ENCODE measurements at regions not wholly inside any gene's neighbourhood (a gene's known extent, or its start where the extent isn't known, plus 50 kb on each side); places are given as distances from the start of the nearest gene placed in this dataset.

GRCh38 chr13:107461751-107462150, 753.6 kb downstream of the LIG4 start:
- H3K4me1 ChIP-seq (ENCODE audit: control insufficient read depth, extremely low read depth, insufficient read depth, low read length) = peaks cover 18% of the 10 kb centered on the region
- no peaks in the 10 kb centered on the region for H3K79me2 ChIP-seq (ENCODE audit: control insufficient read depth, insufficient read depth, low read length)
- H3K9me3 ChIP-seq (replicated peaks; ENCODE audit: control insufficient read depth, insufficient read depth, low read length) = no peaks in the 10 kb centered on the region
- no peak overlapping the region for H3K4me3 ChIP-seq (replicated peaks in 1 of 3; ENCODE audit: insufficient read depth in 1 of 3, low read depth in 1 of 3, low read length in 3 of 3)
- BruUV-seq (replicated peaks) = no TSS peak
- no peaks in the 10 kb centered on the region for H3K27me3 ChIP-seq (ENCODE audit: control insufficient read depth in 2 of 2, insufficient read depth in 2 of 2, low read length in 2 of 2)
- no peak overlapping the region for H3K4me2 ChIP-seq (ENCODE audit: insufficient read depth, low read length)
- FAIRE-seq (no peak), DNase-seq (ENCODE audit: low read depth, low spot score) (peak; percentile 66)
- no peak overlapping the region for H2AFZ ChIP-seq (ENCODE audit: low read depth, low read length)
- ChIA-PET CTCF (interaction anchor here (1.3 kb wide), 1 partner anchor 11 kb away, joined by 3 read pairs; no protein-coding TSS in a partner anchor), POLR2A (no interaction called here)
- H4K20me1 ChIP-seq (replicated peaks; ENCODE audit: control insufficient read depth, extremely low read depth, insufficient read depth, low read length) = no peaks in the 10 kb centered on the region
- intact Hi-C loops (cut with micrococcal nuclease) = no loop called here
- H3K27ac ChIP-seq (ENCODE audit: insufficient read depth, low read depth, low read length) = no peak overlapping the region
- no peak overlapping the region for H3K9ac ChIP-seq (replicated peaks; ENCODE audit: extremely low read depth, insufficient read depth, low read length)
- dilution Hi-C loops (cut with MboI; ENCODE audit: extremely low pct_ligation_motif_present, low sequenced_read_pairs) = no loop called here
- no peak for TF ChIP-seq MYC (IDR thresholded peaks at IDR 0.05; ENCODE audit: low read depth, low read length)
- no peaks in the 10 kb centered on the region for H3K36me3 ChIP-seq (ENCODE audit: control insufficient read depth in 2 of 2, extremely low read depth in 1 of 2, insufficient read depth in 2 of 2, low read length in 2 of 2)
- no peaks in the 10 kb centered on the region for H3K9me1 ChIP-seq (replicated peaks; ENCODE audit: control insufficient read depth, extremely low read depth, insufficient read depth, low read length)

DNA sequence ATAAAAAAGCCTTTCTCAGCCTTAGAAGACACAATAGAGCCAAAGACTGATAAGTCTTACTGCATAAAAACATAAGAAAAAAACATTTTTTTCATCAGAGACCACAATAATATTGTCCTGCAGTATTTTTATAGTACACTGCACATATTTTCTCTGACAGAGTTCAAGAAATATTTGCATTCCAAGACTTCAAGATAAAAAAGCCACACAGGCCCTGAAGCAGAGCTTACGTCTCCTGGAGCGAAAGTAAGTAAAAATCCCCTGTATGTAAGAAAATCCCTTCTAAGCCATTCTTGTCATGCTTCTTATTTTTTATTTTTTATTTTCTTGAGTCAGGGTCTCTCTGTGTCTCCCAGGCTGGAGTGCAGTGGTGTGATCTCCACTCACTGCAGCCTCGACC, 755.9 kb downstream of the LIG4 start:
- no TSS peak for BruUV-seq (replicated peaks)
- H4K20me1 ChIP-seq (replicated peaks; ENCODE audit: control insufficient read depth, extremely low read depth, insufficient read depth, low read length) = no peaks in the 10 kb centered on the region
- H3K9ac ChIP-seq (replicated peaks; ENCODE audit: extremely low read depth, insufficient read depth, low read length) = no peak overlapping the region
- H3K79me2 ChIP-seq (ENCODE audit: control insufficient read depth, insufficient read depth, low read length) = no peaks in the 10 kb centered on the region
- DNase-seq (ENCODE audit: low read depth, low spot score) (no peak), FAIRE-seq (no peak)
- no peak overlapping the region for H3K27ac ChIP-seq (ENCODE audit: insufficient read depth, low read depth, low read length)
- ChIA-PET CTCF (interaction anchor here (0.7 to 1.1 kb wide), 2 partner anchors 44 to 191 kb away, joined by 3 read pairs; no protein-coding TSS in a partner anchor), POLR2A (no interaction called here)
- no peak overlapping the region for H2AFZ ChIP-seq (ENCODE audit: low read depth, low read length)
- no peak overlapping the region for H3K4me3 ChIP-seq (replicated peaks in 1 of 3; ENCODE audit: insufficient read depth in 1 of 3, low read depth in 1 of 3, low read length in 3 of 3)
- TF ChIP-seq FOS (IDR thresholded peaks at IDR 0.05; ENCODE audit: borderline replicate concordance, insufficient read depth, low read length) (no peak), MYC (IDR thresholded peaks at IDR 0.05; ENCODE audit: low read depth, low read length) (no peak), EZH2 (IDR thresholded peaks at IDR 0.05; ENCODE audit: borderline replicate concordance, low read depth, low read length, severe bottlenecking) (no peak), POLR2AphosphoS5 (IDR thresholded peaks at IDR 0.05; ENCODE audit: insufficient read depth, low read depth, low read length) (no peak), POLR2A (IDR thresholded peaks at IDR 0.05; ENCODE audit: low read depth, low read length) (no peak), JUN (IDR thresholded peaks at IDR 0.05; ENCODE audit: borderline replicate concordance, insufficient read depth, insufficient read length, low read depth) (no peak)
- TF ChIP-seq, protein P1, sequence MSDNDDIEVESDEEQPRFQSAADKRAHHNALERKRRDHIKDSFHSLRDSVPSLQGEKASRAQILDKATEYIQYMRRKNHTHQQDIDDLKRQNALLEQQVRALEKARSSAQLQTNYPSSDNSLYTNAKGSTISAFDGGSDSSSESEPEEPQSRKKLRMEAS (IDR thresholded peaks at IDR 0.05; ENCODE audit: insufficient read depth, insufficient read length) = no peak
- H3K36me3 ChIP-seq (ENCODE audit: control insufficient read depth in 2 of 2, extremely low read depth in 1 of 2, insufficient read depth in 2 of 2, low read length in 2 of 2) = no peaks in the 10 kb centered on the region
- no peak overlapping the region for H3K4me2 ChIP-seq (ENCODE audit: insufficient read depth, low read length)
- peaks cover 11% of the 10 kb centered on the region for H3K4me1 ChIP-seq (ENCODE audit: control insufficient read depth, extremely low read depth, insufficient read depth, low read length)
- H3K9me3 ChIP-seq (replicated peaks; ENCODE audit: control insufficient read depth, insufficient read depth, low read length) = no peaks in the 10 kb centered on the region
- intact Hi-C loops (cut with micrococcal nuclease) (loop anchor here (10.0 kb wide), 1 partner anchor 895 kb away; the partner anchor contains the start of gene ARGLU1), dilution Hi-C loops (cut with MboI; ENCODE audit: extremely low pct_ligation_motif_present, low sequenced_read_pairs) (no loop called here)
- H3K27me3 ChIP-seq (ENCODE audit: control insufficient read depth in 2 of 2, insufficient read depth in 2 of 2, low read length in 2 of 2) = no peaks in the 10 kb centered on the region
- no peaks in the 10 kb centered on the region for H3K9me1 ChIP-seq (replicated peaks; ENCODE audit: control insufficient read depth, extremely low read depth, insufficient read depth, low read length)
